ENCODE measurements at regions not wholly inside any gene's neighbourhood (a gene's known extent, or its start where the extent isn't known, plus 50 kb on each side); places are given as distances from the start of the nearest gene placed in this dataset.
A peak's percentile ranks its signal among the peaks of the same experiment; 100 is the strongest.

- DNase-seq (ENCODE audit: low spot score): peak; percentile 75
Measured at GRCh38 chr13:47114030-47114429, 217.2 kb upstream of the HTR2A start.

GRCh38 chr13:47112903-47113299 lies 216.0 kb upstream of the HTR2A start:
- DNase-seq (ENCODE audit: low spot score): no peak

GRCh38 chr13:47112205-47112902 lies 215.5 kb upstream of the HTR2A start:
- peak; percentile 37 for DNase-seq (ENCODE audit: low spot score)

- DNase-seq (ENCODE audit: low spot score): no peak
Measured at GRCh38 chr13:47111499-47111898, 214.6 kb upstream of the HTR2A start.

GRCh38 chr13:47110833-47111240 lies 214.0 kb upstream of the HTR2A start:
- DNase-seq (ENCODE audit: low spot score): no peak

- DNase-seq (ENCODE audit: low spot score): no peak
Measured at GRCh38 chr13:47110141-47110540, 213.3 kb upstream of the HTR2A start.

DNA sequence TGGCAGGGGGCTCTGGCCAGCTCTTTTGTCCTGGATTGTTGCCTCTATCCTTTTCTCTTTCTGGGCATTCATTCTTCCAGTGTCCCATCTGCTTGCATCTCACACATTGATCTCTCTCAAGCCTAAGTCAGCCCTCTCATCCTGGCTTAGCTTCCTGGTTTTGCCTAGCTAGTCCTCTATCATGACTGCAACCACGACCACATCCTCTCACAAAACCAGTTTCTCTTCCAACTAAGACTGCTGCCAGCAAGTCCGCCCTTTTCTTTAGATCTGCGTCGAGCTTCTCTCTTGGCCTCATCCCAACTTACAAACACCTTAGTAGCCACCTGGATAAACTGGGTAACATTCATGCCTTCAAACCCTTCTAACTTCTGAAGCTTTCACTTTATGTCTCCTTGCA lies 212.2 kb upstream of the HTR2A start:
- no peak for DNase-seq (ENCODE audit: low spot score)

- no peak for DNase-seq (ENCODE audit: low spot score)
Measured at GRCh38 chr13:47100214-47100853, 203.5 kb upstream of the HTR2A start.

DNA sequence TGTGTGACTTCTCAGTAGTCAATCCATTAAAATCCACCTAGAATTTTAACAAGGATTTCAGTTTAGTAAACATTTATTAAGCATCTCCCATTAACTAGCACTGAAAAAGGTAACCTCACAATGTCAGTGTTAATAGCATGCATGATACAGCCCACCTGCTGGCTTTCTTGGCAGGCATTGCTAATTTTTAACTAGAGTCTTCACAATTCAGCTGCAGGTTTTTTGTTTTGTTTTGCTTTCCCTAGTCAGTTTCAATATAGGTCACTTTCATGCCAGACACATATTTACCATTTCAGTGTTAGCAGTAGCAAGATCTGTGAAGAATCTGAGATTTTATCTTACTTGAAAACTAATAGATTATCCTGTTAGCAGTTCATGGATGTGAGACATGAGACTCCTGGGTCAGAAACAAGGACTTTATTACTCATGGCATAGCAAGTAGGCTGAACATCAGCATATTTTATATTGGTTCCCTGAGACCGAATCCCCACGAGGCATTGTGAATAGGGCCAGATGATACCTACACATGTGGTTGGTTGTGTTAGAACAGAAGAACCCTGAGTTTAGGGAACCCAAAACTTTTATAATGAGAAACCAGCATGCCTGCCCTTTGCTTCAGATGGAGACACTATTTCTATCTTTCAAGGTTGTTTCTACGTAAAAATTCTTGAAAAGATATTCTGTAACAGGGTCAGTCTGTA lies 198.0 kb upstream of the HTR2A start:
- DNase-seq (ENCODE audit: low spot score): no peak

GRCh38 chr13:47092202-47092601 lies 195.3 kb upstream of the HTR2A start:
- no peak for DNase-seq (ENCODE audit: low spot score)

- peak; percentile 42 for DNase-seq (ENCODE audit: low spot score)
Measured at GRCh38 chr13:47087841-47088240, 191.0 kb upstream of the HTR2A start.

GRCh38 chr13:47087241-47087640 lies 190.4 kb upstream of the HTR2A start:
- DNase-seq (ENCODE audit: low spot score): no peak

GRCh38 chr13:47085346-47085745 lies 188.5 kb upstream of the HTR2A start:
- peak; percentile 35 for DNase-seq (ENCODE audit: low spot score)

DNA sequence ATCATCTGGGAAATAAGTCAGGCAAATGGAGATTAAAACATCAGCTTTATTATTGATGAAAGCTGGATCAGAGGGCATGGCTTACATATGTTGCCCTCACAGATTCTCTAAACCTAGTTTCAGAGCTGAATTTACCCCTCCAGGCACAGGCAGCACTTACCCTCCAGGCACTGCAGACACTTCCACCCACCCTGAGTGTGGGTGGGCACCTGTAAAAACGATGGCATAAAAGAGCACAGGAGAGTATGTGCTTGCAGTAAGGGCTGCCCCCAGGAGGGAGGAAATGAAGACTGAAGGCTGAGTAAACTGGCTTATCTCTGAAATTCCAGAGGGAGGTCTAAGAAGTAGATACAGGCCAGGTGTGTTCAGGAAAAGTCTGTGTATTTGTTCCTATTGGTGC lies 185.0 kb upstream of the HTR2A start:
- no peak for DNase-seq (ENCODE audit: low spot score)

- no peak for DNase-seq (ENCODE audit: low spot score)
Measured at GRCh38 chr13:47081246-47081645, 184.4 kb upstream of the HTR2A start.

- no peak for DNase-seq (ENCODE audit: low spot score)
Measured at GRCh38 chr13:47080621-47081020, 183.8 kb upstream of the HTR2A start.

DNA sequence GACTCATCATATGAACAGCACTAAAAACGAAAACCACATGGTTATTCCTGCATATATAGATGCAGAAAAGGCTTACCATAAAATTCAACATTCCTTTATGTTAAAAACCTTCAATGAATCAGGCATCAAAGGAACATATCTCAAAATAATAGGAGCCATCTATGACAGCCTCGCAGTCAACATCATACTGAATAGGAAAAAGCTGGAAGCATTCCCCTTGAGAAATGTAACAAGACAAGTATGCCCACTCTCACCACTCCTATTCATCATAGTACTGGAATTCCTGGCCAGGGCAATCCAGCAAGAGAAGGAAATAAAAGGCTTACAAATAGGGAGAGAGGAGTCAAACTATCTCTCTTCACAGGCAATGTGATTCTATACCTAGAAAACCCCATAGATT lies 179.6 kb upstream of the HTR2A start:
- no peak for DNase-seq (ENCODE audit: low spot score)

GRCh38 chr13:47069133-47069532 lies 172.3 kb upstream of the HTR2A start:
- DNase-seq (ENCODE audit: low spot score): no peak

GRCh38 chr13:47067306-47067705 lies 170.5 kb upstream of the HTR2A start:
- DNase-seq (ENCODE audit: low spot score): no peak

DNA sequence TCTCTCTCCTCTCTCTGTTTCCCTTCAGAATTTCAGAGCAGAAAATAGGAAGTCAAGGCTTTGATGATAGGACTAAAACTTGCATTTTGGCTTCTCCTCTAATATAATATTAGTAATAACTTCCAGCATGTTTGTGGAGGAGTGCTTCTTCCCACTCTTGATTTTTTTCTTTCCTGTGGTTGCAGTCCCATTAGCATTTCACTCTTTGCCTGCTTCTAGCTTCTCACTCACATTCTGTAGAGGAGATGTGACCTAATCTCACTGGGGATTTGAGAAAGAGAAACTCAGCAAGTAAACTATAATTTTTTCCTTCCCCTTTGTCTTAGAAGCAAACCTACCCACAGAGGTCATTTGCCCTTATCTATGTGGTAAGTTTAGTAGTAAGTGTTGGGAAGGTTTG lies 169.4 kb upstream of the HTR2A start:
- peak; percentile 46 for DNase-seq (ENCODE audit: low spot score)

DNA sequence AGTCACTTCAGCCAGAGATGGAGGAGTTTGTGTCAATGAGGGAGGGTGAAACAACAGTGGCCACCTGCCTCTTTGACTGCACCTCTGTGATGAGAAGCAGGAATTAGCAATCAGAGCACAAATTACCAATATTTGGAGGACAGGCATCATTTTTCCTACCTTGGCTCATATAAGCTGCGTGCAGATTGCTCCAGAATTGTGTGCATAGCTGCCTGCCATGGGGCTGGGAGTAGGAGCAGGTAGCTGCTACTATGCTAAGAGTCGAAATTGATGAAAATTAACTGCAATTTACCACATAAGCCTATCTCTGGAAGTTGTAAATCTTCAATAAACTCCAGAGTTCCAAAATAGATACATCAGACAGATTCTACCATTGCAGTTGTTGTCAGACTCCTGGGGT lies 167.5 kb upstream of the HTR2A start:
- DNase-seq (ENCODE audit: low spot score): no peak

GRCh38 chr13:47049276-47049989 lies 152.6 kb upstream of the HTR2A start:
- DNase-seq (ENCODE audit: low spot score): no peak

- DNase-seq (ENCODE audit: low spot score): no peak
Measured at GRCh38 chr13:47046706-47047105, 149.9 kb upstream of the HTR2A start.
